MM.1S (cell line): ENCODE measurements at regions not wholly inside any gene's neighbourhood (a gene's known extent, or its start where the extent isn't known, plus 50 kb on each side); places are given as distances from the start of the nearest gene placed in this dataset.

Source experiments
- EZH2 ChIP-seq: fragments of 300-600 bp; sonication (generic); optimal IDR thresholded peaks from 2 replicates; pipeline ENCODE3; 2017; ENCODE audit warnings: low read depth, mild to moderate bottlenecking, antibody characterized with exemption, low read length, mixed read lengths
- EZH2phosphoT487 ChIP-seq: fragments of 300-600 bp; sonication (generic); IDR thresholded peaks from 2 replicates; pipeline ENCODE4 v1.6.1; 2018; ENCODE audit warnings: antibody characterized with exemption, low read length
- TF ChIP-seq, protein P1 (sequence below): fragments of 300-600 bp; sonication (generic); IDR thresholded peaks from 2 replicates; pipeline ENCODE4 v1.5.1; 2016; ENCODE audit warnings: antibody characterized with exemption, low read length, mixed read lengths

DNA sequence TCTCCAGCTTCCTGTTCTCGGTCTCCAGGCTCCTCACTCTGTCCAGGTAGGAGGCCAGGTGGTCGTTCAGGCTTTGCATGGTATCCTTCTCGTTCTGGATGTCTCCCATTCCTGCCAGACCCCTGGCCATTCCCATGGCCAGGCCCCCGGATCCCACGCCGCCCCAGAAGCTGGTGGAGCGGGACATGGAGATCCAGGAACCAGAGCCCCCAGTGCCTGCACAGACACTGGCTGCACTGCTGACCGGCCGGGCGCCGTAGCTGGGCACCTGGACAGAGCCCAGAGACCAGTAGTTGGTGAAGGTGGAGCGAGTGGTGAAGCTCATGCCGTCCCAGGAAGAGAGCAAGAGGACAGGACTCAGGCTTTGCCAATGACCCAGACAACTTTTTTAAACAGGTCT, 129.1 kb upstream of the WDR75 start:
- TF ChIP-seq, protein P1, sequence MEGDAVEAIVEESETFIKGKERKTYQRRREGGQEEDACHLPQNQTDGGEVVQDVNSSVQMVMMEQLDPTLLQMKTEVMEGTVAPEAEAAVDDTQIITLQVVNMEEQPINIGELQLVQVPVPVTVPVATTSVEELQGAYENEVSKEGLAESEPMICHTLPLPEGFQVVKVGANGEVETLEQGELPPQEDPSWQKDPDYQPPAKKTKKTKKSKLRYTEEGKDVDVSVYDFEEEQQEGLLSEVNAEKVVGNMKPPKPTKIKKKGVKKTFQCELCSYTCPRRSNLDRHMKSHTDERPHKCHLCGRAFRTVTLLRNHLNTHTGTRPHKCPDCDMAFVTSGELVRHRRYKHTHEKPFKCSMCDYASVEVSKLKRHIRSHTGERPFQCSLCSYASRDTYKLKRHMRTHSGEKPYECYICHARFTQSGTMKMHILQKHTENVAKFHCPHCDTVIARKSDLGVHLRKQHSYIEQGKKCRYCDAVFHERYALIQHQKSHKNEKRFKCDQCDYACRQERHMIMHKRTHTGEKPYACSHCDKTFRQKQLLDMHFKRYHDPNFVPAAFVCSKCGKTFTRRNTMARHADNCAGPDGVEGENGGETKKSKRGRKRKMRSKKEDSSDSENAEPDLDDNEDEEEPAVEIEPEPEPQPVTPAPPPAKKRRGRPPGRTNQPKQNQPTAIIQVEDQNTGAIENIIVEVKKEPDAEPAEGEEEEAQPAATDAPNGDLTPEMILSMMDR: no peak
- TF ChIP-seq EZH2 (no peak), EZH2phosphoT487 (no peak)
